NCI-H748 (cell line): ENCODE measurements at regions not wholly inside any gene's neighbourhood (a gene's known extent, or its start where the extent isn't known, plus 50 kb on each side); places are given as distances from the start of the nearest gene placed in this dataset.
"Not testable (repeated sequence)": the region's sequence is repeated elsewhere in the genome, so short reads cannot be mapped to it uniquely, and the experiment has no call there.

Source experiments
- DNase-seq: peaks from one replicate; lab custom pipeline; 2025; ENCODE audit not compliant: unreplicated experiment; lab: John Stamatoyannopoulos, UW

DNA sequence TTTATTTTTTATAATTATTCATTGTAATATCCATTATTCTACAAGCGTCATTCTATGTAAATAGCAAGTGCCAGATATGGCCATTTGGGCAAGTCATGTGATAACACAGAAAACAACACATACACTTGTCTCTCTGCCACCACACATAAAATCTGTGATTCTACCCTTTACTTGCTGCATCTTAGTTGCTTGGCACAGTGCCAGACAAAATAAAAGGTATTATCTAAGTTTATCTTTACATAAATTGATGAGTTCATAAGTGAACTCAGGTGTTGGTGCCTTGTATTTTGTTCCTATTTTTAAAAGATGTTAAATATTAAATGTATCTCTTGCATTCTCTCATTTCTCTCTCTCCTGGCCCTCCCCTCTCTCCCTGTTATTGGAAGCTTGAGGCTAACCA lies 1458.7 kb downstream of the CDH11 start:
- no peak for DNase-seq

DNA sequence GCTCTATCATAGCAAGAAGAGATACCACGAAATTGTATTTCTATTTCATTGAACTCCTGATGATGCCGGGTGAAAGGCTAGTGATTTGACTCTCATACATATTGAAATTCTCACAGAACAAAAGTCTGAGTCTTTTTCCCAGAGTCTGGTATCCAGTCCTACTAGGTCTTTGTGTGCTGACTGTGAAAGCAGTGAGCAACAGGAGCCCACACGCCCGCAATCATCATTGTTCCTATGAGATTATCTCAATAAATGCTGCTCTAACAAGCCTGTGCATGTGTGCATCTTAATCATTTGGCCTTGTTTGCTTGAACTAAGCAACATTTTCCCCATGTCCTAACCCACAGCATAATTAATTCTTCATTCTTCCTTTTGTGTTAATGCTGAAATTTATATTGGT lies 1466.0 kb downstream of the CDH11 start:
- DNase-seq = peak; percentile 64

DNA sequence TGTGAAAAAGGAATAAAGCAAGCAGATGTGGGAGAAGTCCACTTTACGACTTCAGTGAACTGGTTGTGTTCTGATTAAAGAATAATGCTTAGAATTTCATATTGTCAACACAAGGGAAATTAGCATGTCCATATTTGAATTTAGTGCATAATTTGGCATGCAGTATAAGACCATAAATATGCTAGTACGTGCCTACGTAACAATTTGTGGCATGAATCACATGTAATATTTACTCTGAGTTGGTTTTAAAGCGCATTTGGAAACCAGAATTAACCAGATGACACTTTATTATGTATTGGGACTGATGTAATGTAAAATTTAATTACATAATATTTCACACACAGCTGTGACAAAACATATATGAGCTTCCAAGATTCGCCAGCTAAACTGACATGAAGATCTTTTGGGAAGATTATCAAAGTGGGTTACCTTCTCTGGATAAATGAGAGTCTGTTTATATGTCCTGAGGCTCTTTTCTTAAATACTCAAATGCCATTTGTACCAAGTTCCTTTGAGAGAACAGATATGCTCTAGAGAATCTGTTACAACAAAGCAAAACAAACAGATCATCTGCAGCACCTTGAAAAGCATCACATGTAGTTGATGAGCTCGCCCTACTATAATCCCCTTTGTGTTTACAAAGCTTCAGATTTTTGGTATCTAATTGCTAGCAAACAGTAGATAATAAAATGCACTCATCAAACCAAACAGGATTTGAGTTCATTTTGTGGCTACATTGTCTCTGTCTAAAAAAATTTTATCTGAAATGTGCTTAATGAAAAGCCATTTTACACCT lies 1468.6 kb downstream of the CDH11 start:
- peak; percentile 87 for DNase-seq

DNA sequence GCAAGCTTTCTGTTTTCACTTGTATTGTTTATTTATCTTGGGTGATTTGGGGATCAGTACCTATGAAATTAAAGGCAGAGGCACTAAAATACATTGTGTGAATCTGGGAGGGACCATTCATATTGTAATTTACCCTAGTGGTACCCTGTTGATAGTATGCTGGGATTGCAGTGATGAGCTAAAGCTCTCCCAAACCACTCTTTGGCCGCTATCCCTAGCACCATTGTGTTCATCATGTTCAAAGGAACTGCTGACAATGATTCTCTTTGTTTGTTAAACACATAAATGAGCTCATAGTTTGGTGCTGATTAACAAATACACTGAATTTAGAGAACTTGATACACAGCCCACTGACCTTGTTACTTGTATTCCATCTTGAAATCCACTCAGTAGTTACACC lies 1469.8 kb downstream of the CDH11 start:
- DNase-seq = peak; percentile 91

DNA sequence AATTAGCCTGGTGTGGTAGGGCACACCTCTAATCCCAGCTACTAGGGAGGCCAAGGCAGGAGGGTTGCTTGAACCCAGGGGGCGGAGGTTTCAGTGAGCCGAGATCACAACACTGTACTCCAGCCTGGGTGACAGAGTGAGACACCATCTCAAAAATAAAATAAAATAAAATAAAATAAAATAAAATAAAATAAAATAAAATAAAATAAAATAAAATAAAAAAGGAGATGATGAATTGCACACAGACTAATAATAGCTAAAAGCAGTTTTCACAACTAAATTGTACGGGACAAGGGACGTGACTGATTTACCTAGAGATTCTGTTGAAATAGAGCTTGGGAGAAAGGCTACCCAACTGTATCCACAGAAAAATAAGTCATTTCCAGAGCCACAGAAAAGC lies 1471.3 kb downstream of the CDH11 start:
- no peak for DNase-seq

DNA sequence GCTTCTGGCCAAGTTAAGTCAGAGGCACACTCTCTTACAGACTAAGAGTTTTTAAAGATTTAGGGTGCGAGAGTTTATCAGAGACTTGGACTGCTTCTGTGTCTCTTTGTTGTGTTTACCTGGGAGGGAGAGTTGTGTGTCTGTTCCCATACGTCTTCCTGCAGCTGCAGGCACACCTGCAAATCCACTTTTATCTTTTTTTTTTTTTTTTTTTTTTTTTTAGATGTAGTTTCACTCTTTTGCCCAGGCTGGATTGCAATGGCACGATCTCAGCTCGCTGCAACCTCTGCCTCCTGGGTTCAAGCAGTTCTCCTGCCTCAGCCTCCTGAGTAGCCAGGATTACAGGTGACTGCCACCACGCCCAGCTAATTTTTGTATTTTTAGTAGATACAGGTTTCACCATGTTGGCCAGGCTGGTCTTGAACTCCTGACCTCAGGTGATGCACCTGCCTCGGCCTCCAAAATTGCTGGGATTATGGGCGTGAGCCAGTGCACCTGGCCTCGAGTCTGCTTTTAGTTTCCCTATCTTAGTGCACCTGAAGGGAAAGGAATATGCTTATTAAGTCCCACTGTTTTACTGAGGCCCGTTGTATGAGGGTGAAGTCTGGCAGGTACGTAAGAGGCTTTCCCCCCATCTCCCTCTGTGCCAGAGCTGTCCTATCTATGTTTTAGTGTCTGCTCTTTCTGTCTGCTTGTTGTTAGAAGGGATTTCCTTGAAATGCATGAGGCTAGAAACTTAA lies 1488.0 kb downstream of the CDH11 start:
- DNase-seq = not testable (repeated sequence)

DNA sequence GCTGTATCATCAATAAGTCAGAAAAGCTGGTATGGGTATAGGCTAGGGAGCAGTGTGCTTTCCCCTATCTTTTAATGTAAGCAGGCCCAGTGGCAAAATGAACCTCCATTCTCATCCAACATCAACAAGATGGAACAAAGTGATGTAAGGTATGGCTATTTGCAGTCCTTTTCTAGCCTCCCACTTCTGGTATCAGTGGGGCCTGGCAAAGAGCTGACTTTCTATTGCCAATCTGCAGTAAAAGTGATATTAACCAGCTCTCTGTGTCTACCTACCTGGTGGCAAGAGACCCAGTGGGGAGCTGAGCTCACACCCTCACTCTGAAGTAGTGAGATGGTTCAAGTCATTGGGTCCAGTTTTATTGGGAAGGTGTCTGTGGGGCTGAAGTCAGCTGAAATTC lies 1492.6 kb downstream of the CDH11 start:
- DNase-seq = no peak

DNA sequence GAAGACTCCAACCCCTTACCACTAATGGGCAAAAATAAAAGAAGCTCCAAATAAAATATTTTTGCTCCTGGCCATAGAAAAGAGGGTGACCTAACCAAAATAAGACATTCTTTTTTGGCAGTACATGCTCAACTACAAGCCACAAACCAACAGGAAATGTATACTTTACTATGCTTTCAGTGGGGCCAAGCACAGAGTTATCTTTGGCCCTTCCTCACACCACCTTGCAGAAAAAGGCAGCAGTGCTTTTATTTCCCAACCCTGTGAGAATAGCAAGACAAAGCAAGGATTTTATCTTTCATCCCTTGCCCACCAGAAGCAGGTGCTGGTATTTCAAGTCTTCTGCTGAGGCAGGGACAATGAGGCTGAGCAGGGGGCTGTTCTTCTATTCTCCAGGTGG lies 1493.1 kb downstream of the CDH11 start:
- DNase-seq = no peak

DNA sequence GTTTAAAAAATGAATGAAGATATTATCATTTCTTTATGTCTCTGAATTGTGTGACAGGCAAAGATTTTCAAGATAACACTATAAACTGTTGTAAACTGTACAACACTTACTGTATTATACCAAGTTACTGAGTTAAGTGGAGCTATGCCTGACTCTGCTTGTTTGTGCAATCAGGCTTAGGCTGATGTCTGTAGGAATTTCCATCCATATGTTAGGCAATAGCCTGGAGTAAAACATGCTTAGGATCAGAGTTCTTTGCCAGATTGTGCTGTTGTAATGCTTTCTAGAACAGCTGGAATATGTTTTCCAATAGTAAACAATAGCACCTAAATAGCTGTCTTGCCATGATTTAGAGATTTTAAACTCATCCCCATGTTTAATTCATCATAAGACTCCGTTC lies 1496.7 kb downstream of the CDH11 start:
- no peak for DNase-seq

DNA sequence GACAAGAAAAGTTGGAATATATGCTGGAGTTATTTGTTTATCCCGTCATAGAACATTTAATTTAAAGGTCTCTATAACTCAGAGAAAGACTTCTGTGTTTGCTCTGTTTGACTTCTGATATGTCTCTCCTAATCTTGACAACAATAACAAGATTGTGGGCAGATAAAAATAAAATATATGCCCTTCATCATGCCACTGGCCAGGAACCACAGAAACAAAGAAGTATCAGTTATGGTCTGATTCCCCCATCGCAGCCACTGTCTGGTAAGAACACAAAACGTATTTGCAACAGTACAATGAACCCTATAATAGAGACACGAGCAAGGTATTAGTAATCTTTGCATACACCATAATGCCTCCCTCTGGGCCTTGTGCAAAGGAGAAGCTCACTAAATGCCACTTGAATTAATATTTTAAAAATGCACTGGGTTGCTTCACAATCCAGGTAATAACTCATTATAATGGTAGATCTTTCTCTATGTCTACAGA lies 1498.3 kb downstream of the CDH11 start:
- DNase-seq = no peak

DNA sequence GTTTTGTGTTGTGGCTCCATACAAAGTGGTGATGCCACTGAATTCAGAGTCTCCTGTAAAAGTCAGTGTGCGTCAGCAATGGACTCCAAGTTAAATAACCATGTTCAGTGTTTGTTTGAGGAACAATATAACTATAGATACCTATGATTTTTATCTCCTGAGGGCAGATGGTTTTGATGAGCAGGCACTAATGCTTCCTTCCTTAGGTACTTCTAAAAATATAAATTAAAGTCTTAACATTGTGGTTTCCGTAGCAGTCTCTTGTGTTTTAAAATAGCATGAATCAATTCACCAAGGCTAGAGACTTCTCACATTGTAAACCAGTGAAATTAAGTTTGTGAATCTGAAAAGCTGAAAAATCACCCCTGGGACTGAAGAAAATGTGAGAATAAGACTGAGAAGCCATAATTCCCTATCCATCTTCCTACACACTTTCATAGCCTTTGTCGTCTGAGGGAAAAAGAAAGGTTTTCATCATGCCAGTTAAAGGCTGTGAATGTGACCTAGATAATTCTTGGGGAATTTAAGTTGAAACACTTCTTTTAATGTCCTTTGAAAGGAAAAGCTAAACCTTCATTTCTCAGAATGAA lies 1502.9 kb downstream of the CDH11 start:
- no peak for DNase-seq

DNA sequence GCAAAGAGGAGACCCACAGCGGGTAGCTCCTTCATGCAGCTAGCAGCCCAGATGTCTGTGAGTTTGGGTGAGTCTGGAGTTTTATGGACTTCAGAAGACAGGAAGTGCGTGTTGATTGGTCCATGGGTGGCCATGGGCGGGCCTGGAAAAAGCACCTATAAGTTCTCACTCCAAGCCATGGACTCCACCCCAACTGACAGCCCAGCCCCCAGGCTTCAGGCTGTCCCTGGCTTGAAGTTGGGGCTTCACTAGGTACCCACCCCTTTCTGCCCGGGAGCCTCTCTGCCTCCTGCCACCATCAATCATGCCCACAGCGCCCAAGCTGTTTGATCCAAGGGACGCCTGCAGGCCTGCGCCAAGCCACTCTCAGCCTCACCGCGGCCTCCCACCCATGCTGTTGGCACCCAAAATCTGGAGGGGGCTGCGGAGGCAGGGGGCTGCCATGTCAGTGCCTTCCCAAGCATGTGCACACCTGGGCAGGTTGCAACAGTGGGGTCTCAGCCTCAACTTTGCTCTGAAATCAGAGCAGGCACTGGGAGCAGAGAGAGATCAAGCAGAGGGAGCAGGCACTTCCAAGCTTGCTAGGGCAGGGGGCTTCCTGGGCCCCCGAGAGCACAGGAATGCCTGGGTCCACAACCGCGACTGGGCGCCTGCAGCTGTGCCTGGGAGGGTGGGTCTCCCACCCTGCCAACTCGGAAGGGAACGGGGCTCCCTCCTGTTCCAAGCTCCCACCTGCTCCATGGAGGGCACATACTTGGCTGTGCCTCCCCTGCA lies 1503.7 kb downstream of the CDH11 start:
- DNase-seq = peak; percentile 71

DNA sequence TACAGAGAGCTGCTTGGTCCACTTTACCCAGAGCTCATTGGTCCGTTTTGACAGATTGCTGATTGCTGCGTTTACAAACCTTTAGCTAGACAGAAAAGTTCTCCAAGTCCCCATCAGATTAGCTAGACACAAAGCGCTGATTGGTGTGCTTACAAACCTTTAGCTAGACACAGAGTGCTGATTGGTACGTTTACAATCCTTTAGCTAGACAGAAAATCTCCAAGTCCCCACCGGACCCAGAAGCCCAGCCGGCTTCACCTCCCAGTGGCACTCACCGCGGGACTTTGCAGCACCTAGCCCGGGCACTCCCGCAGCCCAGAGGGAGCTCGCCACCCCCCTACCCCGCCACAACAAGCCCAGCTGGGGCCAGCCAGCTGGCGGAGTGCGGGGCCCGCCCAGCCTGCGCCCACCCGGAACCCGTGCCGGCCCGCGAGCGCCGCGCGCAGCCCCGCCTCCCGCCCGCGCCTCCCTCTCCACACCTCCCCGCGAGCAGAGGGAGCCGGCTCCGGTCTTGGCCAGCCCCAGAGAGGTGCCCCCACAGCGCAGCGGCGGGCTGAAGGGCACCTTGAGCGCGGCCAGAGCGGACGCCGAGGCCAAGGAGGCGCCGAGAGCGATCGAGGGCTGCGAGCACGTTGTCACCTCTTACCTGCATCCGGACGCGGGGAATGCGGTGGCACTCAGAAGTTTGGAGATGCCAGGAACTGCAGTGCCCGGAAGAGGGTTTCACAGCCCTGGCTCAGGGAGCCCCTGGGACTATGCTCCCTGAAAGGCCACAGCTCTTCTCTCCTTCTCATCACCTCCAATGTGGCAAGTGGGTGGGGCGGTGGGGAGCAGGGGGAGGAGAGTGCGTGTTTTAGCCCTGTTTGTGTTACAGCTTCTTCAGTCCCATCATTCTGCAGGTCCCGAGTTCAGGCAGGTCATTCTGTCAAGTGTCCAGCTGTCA lies 1504.5 kb downstream of the CDH11 start:
- DNase-seq = peak; percentile 55

DNA sequence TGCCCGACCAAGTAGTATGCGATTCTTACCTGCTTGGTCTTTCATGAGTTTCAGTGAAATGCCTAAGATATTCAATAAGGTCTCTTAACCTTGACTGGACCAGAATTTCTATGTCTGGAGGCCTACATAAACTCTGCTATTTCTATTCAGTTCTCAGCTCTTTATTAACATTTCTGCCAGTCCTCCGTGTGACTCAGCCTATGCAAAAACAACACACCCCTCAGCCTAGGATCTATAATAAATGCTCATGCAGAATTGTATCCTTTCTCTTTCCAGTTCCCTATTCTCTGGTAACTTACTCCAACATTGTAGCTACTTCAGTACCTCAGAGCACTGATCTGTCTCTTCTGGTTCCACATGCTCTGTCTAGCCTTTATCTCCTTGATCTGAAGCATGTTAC lies 1507.4 kb downstream of the CDH11 start:
- DNase-seq = no peak

DNA sequence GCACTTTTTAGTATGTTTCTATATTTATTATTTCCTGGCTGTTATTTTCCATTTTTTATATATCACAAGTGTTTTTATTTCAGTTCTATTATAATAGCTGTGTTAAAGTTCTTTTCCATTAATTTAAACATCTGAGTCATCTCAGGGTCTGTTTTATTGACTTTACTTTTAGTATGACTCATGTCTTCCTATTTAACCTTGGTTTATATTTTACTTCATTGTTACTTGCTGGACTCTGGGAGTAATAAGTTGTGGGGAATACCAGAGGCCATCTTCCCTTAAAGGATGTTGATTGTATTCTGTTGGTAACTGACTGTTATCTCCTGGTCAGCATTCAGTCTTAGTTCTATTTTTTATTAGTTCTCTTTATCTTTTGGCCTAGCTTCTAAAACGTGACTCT lies 1508.2 kb downstream of the CDH11 start:
- DNase-seq = no peak

DNA sequence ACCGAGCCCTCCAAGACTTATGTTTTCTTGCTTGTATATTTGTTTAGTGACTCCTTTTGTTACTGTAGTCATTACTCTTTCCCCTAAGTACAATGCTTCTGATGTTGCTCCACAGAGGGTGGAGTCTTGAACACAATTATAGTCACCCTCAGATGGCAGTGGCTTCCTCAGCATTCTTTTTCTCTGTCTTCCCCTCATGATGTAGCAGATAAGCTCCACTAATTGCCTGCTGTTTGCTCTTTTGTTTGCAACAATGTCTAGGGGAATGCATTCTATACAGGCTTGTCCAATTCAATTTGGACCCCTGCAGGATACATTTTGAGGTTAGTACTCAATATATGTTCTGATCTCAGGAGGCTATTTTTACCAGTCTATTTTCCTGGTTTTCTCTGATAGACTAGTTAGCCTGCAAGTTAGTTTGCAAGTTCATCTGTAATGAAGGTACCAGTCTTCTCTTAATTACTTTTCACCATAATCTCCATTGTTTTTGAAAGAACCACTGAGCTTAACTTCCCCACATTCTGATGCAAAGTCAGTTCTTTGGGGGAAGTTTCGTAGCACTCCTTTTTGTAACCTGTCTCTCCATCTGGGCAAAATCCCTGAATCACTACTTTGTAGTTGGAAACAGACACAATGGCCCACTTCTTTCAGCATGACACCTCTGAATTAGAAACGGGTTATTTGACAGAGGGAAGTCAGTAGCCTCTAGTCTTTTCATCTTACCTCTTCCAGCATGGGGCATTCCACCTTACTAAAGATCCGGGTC lies 1509.2 kb downstream of the CDH11 start:
- no peak for DNase-seq

DNA sequence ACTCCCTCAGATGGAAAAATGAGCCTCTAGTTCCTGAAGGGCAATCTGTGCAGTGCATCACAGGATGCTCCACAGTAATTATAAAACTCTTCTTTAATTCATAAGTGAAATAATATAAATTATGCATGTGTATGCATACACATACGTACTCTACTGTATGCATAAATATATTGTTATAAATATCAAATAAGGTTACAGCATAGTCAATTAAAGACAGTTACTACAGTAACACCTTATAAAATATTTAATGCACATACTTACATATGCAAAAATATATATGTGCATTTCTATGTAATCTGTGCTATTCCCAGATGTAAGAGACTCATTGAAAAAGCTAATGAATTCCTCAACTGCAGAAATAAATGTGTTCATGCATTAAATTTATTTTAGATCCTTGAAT lies 1515.1 kb downstream of the CDH11 start:
- no peak for DNase-seq

DNA sequence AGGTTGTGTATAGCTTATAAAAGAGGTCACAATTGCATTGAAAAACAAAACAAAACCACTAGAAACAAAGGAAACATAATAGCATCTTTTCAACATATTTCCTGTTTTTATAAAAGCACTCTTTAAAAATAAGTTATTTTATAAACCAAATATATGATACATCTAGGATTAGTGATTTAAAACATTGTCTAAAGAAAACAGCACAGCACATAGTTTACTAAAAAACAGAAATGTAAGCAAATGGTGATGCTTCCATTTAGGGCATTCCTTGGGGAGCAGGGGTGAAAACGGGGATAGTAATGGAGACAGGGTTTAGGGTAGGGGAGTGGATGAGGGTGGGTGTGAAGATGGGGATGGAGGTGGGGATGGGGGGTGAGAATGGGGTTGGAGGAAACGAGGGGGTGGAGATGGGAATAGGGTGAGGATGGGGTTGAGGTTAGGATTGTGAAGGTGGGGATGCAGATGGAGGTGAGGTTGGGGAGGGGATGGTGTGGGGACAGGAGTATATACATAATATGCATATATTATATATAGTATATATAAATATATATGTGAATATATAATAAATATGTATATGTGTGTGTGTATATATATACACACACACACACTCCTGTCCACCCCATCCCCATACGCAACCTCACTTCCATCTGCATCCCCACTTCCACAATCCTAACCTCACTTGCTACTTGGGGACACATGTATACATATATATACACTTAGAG lies 1519.5 kb downstream of the CDH11 start:
- peak; percentile 30 for DNase-seq

DNA sequence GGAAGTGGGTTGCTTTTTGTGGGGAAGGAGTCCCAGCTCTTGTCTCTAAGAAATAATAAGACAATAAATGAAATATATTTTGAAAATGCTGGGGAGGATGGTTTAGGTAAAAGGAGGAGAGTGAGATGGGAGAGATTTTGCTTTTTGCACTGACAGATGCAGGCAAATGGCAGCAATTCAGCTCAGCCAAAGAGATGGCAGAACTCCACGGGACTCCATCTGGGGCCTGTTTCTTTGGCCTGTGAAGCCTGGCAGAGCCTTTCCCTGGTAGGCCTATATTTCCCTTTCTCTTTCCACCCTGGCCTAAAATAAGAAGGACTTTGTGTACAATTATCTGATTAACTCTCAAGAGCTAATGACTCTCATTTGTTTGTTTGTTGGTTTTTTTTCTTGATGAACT lies 1525.1 kb downstream of the CDH11 start:
- no peak for DNase-seq
